Esophagus squamous epithelium (tissue), 4 donors: ENCODE measurements at regions not wholly inside any gene's neighbourhood (a gene's known extent, or its start where the extent isn't known, plus 50 kb on each side); places are given as distances from the start of the nearest gene placed in this dataset.

Experiments
- POLR2A ChIP-seq, 4 donors: fragments of 450-650 bp; IDR thresholded peaks; one replicate each; pipeline ENCODE4 v1.6.1; 2017; ENCODE audit warnings: antibody characterized with exemption in 4 of 4, mild to moderate bottlenecking in 4 of 4, moderate library complexity in 3 of 4
- TF ChIP-seq, protein P1 (sequence below), 6 experiments: fragments of 450-650 bp in 4 of 6; fragments of 200-600 bp in 2 of 6; sonication (generic) in 2 of 6; IDR thresholded peaks; one replicate each; pipeline ENCODE4 v1.5.1; 2016 to 2019; ENCODE audit warnings: antibody characterized with exemption in 6 of 6, mild to moderate bottlenecking in 4 of 6, moderate library complexity in 4 of 6

DNA sequence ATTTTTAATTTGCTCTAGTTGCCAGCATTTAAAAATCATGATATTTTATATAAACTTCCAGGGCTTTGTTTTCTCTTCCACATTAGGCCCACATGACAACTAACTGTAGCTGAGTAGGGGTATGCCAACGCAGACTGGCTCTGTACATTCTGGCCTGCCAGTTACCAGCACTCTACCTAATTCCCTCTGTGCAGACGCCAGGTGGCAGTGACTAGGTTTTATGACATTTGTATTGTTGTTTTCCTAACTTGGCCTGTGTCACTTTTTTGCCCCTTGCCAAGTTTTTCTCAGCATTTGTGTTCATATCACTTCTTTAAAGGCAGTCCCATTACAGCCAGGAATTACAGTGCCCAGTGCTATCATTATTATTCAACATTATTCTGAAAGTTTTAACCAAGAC is 347.5 kb downstream of the NKX6-1 start:
- TF ChIP-seq, protein P1, sequence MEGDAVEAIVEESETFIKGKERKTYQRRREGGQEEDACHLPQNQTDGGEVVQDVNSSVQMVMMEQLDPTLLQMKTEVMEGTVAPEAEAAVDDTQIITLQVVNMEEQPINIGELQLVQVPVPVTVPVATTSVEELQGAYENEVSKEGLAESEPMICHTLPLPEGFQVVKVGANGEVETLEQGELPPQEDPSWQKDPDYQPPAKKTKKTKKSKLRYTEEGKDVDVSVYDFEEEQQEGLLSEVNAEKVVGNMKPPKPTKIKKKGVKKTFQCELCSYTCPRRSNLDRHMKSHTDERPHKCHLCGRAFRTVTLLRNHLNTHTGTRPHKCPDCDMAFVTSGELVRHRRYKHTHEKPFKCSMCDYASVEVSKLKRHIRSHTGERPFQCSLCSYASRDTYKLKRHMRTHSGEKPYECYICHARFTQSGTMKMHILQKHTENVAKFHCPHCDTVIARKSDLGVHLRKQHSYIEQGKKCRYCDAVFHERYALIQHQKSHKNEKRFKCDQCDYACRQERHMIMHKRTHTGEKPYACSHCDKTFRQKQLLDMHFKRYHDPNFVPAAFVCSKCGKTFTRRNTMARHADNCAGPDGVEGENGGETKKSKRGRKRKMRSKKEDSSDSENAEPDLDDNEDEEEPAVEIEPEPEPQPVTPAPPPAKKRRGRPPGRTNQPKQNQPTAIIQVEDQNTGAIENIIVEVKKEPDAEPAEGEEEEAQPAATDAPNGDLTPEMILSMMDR (IDR thresholded peaks at IDR 0.05) = no peak
- no peak for TF ChIP-seq POLR2A (IDR thresholded peaks at IDR 0.05)
